ENCODE measurements at regions not wholly inside any gene's neighbourhood (a gene's known extent, or its start where the extent isn't known, plus 50 kb on each side); places are given as distances from the start of the nearest gene placed in this dataset.
"Not testable (repeated sequence)": the region's sequence is repeated elsewhere in the genome, so short reads cannot be mapped to it uniquely, and the experiment has no call there.

DNA sequence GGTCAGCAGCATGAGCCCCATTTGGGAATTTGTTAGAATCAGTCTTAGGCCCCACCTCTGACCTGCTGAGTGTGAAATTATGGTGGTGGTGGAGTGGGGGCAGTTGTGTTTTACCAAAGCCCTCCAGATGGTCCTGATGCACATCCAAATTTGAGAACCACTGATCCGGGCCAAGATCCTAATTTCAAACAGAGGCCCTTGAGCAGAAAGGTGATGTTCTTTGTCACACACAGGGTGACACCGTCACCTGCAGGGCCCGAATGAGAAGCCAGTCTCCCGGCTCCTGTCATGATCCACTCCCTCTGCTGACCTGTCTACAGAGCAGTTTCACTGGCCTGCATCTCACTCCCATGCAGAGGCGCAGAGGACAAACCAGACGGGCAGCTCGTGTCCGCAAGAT, 129.9 kb downstream of the TRIM43 start:
- DNase-seq (ENCODE audit: low spot score in 2 of 2) (no peak), ATAC-seq (replicated peaks; ENCODE audit: extremely low read depth, poor library complexity, severe bottlenecking) (no peak)
- peaks cover 5% of the 10 kb centered on the region for H3K27me3 Mint-ChIP-seq
- no peak overlapping the region for H3K4me3 Mint-ChIP-seq
- H3K9me3 Mint-ChIP-seq: no peaks in the 10 kb centered on the region
- H3K4me1 Mint-ChIP-seq: no peaks in the 10 kb centered on the region
- H3K27ac Mint-ChIP-seq (ENCODE audit: low read depth): no peak overlapping the region
- H3K36me3 Mint-ChIP-seq (ENCODE audit: insufficient read depth): no peaks in the 10 kb centered on the region

DNA sequence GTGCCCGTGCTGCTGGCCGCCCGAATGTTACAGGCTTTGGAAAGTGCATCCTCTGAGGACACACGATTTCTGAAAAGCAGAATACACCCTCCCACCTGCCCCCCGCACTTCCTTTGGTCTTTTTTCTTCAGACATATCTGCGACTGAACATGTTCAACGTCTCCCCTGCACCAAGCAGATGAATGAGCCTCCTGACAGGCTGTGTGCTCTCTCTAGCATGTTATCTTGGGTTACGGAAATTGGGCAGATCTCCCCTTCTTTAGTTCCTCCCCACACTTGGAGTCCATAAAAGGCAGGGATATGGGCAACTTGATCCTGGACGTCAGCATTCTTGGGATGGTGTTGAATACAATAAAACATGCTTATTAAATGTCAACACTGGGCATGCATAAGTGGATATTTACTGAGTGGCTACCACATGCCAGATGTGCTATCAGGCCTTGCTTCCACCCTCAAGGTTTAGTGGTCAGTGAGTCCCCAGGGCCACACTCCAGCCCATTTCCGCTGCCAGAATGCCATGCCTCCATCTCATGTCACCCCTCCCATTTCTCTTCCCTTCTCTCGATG, 130.4 kb downstream of the TRIM43 start:
- DNase-seq (ENCODE audit: low spot score in 2 of 2) (no peak), ATAC-seq (replicated peaks; ENCODE audit: extremely low read depth, poor library complexity, severe bottlenecking) (no peak)
- Mint-ChIP-seq H3K27ac (ENCODE audit: low read depth) (no peak overlapping the region), H3K4me3 (no peak overlapping the region), H3K36me3 (ENCODE audit: insufficient read depth) (no peaks in the 10 kb centered on the region), H3K4me1 (no peaks in the 10 kb centered on the region), H3K27me3 (peaks cover 10% of the 10 kb centered on the region), H3K9me3 (no peaks in the 10 kb centered on the region)

DNA sequence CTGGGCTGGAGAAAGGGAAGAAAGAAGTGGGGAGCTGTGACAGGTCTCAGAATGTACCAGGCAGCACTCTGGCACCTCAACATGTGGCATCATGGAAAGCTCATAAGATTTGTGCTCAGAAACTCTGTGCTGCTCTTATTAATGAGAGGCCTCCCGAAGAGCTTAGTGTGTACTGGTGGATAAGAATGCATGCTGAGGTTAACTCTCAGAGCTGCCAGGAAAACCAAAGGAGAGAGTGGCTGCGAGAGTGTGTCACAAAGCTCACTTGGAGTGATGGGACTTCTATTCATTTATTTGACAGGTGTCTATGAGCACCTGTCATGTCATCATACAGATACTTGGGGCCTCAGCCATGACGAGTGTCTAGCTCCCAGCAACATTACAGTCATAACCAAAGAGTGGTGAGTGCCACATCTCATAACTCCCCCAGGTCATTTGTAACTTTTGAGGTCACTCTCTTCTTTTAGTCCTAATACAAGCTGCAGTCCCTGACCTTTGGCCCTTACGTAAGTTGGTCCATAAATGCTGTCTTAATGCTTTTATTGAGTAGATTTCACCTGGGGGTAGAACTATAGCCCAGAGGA, 131.9 kb downstream of the TRIM43 start:
- H3K36me3 Mint-ChIP-seq (ENCODE audit: insufficient read depth); H3K9me3 Mint-ChIP-seq; H3K4me1 Mint-ChIP-seq; H3K27ac Mint-ChIP-seq (ENCODE audit: low read depth); ATAC-seq (replicated peaks; ENCODE audit: extremely low read depth, poor library complexity, severe bottlenecking); H3K4me3 Mint-ChIP-seq; DNase-seq (ENCODE audit: low spot score in 2 of 2): not testable (repeated sequence)
- H3K27me3 Mint-ChIP-seq: peaks cover 13% of the 10 kb centered on the region

DNA sequence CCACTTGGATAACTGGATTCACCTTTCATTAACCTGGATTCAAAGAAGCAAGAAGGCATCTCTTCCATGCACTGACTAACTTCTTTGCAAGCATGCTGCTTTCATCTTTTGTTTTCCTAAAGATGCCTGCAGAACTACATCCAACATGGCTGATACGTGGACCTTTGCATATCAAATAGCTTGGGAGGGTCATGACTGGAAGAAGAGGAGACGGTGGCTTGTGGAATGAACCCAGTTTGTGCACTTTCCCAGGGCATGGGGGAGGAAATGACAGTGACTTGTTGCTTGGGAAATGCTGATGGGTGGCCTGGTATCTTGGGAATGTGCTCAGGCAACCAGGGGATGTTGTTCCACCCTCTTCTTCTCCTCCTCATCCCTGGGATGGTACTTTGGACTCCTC, 133.4 kb downstream of the TRIM43 start:
- H3K27ac Mint-ChIP-seq (ENCODE audit: low read depth); H3K36me3 Mint-ChIP-seq (ENCODE audit: insufficient read depth); H3K4me1 Mint-ChIP-seq; H3K4me3 Mint-ChIP-seq; H3K9me3 Mint-ChIP-seq; ATAC-seq (replicated peaks; ENCODE audit: extremely low read depth, poor library complexity, severe bottlenecking); DNase-seq (ENCODE audit: low spot score in 2 of 2): not testable (repeated sequence)
- H3K27me3 Mint-ChIP-seq: peaks cover 23% of the 10 kb centered on the region

DNA sequence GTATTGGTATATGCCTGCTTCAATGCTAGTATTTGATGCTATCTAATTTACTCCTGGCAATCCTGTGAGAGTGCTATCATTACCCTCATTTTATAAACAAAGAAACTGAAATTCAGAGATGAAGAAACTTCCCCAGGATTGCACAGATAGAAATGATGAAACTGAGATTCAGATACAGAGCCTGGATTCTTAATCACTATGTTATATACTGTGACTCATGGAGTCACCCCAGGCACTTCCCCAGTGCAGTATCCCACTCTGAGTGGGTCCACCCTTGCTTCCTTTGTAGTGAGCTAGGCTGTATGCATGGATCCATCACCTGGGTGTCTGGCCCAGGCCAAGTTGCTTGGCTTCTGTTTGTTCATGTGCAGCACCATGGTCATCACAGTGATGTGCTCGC, 133.9 kb downstream of the TRIM43 start:
- not testable (repeated sequence) for H3K4me3 Mint-ChIP-seq; H3K4me1 Mint-ChIP-seq; DNase-seq (ENCODE audit: low spot score in 2 of 2); H3K9me3 Mint-ChIP-seq; H3K36me3 Mint-ChIP-seq (ENCODE audit: insufficient read depth); ATAC-seq (replicated peaks; ENCODE audit: extremely low read depth, poor library complexity, severe bottlenecking); H3K27ac Mint-ChIP-seq (ENCODE audit: low read depth)
- peaks cover 23% of the 10 kb centered on the region for H3K27me3 Mint-ChIP-seq

DNA sequence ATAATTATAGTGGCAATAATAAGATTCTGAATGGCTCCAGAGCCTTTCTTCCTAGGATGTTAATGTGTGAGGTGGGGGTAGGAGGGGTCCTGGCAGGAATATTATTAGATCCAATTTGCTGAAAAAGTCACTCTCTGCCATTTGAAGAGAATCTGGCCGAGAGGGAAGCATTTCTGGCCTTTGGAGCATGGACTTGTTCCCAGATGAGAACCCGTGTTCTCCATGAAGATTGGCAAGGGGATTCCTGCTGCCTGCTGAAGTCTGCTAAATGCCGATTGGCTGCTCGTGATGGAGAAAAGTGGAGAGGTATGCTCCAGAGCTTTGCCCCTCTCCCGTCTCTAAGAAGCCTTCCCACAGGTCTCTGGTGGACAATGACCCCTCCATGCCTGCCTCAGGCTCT, 135.6 kb downstream of the TRIM43 start:
- DNase-seq (ENCODE audit: low spot score in 2 of 2); H3K4me3 Mint-ChIP-seq; H3K9me3 Mint-ChIP-seq; H3K4me1 Mint-ChIP-seq; H3K36me3 Mint-ChIP-seq (ENCODE audit: insufficient read depth); ATAC-seq (replicated peaks; ENCODE audit: extremely low read depth, poor library complexity, severe bottlenecking); H3K27ac Mint-ChIP-seq (ENCODE audit: low read depth): not testable (repeated sequence)
- H3K27me3 Mint-ChIP-seq: peaks cover 23% of the 10 kb centered on the region

DNA sequence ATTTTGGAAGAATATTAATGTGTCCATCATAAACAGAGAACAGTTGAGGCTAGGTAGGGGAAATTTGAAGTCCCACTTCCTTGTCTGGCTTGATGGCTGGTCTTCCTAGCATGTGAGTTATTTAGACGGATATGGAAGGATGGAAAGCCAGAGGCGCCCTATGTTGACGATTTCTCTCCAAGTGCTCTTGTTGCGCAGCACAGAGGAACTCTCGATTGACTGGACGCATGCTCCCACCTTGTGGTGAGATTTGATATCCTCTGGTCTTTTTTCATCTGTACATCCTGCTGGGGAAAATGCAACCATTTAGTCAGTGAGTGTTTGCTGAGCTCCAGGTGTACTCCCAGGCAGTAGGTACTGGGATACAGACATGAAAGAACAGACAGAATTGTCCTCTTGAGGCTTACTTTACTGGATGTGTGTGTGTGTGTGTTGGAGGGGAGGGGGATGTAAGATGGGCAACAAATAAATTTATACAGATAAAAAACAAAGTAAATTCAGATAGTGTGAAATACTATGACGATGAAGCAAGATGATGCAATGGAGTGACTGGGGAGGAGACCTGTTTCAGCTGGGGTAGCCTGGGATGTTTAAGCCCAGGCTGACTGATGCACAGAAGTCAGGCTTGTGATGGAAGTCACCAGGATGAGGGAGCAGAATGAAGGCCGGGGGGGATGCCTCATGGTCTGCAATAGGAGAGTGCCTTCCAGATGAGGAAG, 137.2 kb downstream of the TRIM43 start:
- no peaks in the 10 kb centered on the region for H3K36me3 Mint-ChIP-seq (ENCODE audit: insufficient read depth)
- H3K27me3 Mint-ChIP-seq: peaks cover 40% of the 10 kb centered on the region
- ATAC-seq (replicated peaks; ENCODE audit: extremely low read depth, poor library complexity, severe bottlenecking) (no peak), DNase-seq (ENCODE audit: low spot score in 2 of 2) (no peak)
- H3K4me3 Mint-ChIP-seq: no peak overlapping the region
- H3K4me1 Mint-ChIP-seq: no peaks in the 10 kb centered on the region
- H3K27ac Mint-ChIP-seq (ENCODE audit: low read depth): no peak overlapping the region
- no peaks in the 10 kb centered on the region for H3K9me3 Mint-ChIP-seq

DNA sequence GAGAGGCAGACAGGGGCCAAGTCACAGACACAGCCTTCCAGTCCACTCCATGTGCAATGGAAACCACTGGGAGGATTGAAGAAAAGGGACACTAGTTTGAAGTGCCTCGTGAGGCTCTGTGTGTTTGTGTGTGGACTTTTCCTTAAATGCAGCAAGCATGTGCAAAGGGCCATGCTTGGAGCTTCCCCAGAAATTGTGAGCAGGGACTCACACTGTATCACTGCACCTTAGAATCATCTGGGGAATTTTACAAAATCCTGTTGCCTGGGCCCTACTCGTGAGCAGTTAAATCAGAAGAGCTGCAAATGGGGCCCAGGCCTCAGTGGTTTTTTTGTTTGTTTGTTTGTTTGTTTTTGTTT, 137.8 kb downstream of the TRIM43 start:
- Mint-ChIP-seq H3K4me1 (no peaks in the 10 kb centered on the region), H3K36me3 (ENCODE audit: insufficient read depth) (no peaks in the 10 kb centered on the region)
- no peak for ATAC-seq (replicated peaks; ENCODE audit: extremely low read depth, poor library complexity, severe bottlenecking)

DNA sequence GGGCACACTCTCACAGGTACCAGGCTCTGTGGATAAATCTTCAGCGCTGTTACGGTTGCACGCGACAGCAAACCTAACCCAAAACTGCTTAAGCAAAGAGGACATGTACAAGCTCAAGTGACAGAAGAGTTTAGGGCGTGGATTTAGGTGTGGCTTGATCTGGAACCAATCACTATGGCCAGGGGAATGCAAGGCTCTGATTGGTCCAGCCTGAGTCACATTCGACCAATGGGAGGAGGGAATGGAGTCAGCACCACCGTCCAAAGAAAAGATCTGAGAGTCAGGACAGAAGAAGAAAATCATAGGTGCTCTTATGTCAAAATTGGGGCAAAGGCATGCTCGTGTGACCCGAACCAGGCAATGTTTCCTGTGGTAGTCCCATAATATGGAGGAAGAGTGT, 139.0 kb downstream of the TRIM43 start:
- Mint-ChIP-seq H3K9me3 (no peaks in the 10 kb centered on the region), H3K27me3 (peaks cover 57% of the 10 kb centered on the region), H3K4me3 (no peak overlapping the region), H3K27ac (ENCODE audit: low read depth) (no peak overlapping the region), H3K36me3 (ENCODE audit: insufficient read depth) (no peaks in the 10 kb centered on the region), H3K4me1 (no peaks in the 10 kb centered on the region)
- DNase-seq (ENCODE audit: low spot score in 2 of 2) (no peak), ATAC-seq (replicated peaks; ENCODE audit: extremely low read depth, poor library complexity, severe bottlenecking) (no peak)

More for the DNA sequence above, 137.8 kb downstream of the TRIM43 start:
- no peaks in the 10 kb centered on the region for H3K9me3 Mint-ChIP-seq
- peaks cover 45% of the 10 kb centered on the region for H3K27me3 Mint-ChIP-seq
- DNase-seq (ENCODE audit: low spot score in 2 of 2): no peak
- H3K4me3 Mint-ChIP-seq: no peak overlapping the region
- H3K27ac Mint-ChIP-seq (ENCODE audit: low read depth): no peak overlapping the region

DNA sequence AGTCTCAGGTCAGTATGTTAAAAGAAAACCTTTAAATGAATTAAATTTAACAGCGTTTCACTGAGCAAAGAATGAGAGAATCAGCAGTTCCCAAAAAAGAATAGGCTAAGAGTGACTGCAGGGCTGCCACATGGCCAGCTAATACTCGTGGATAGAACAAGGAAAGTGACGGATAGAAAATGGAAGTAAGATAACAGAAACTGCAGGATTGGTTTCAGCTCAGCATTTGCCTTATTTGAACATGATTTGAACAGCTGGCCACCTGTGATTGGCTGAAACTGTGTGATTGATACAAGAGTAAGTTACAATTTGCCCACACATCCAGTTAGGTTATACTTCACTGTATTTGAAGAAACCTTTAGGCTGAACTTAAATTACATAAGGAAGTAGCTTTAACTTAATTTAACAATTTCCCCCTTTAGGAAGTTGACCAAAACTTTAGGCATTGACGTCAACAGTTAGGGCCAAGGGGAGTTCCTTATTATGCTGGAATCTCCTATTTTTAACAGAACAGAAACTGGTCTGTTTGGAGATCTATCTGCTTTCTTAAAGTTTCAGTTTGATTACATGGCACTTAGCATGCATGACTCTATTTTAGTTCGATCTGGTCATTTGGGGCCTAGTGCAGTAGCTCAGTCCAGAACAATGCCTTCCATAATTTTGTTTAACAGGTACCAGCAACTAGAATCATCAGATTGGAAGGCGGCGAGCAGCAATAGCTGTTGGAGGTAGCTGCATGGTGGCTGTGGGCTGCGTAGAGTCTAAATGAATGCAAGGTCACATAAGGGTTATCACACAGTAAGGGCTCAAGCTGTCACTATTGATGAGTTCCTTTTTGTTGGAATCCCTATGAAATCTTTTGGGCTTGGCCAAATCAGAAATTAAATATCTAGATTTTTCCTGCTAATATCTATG, 143.4 kb downstream of the TRIM43 start:
- H3K36me3 Mint-ChIP-seq (ENCODE audit: insufficient read depth): no peaks in the 10 kb centered on the region
- DNase-seq (ENCODE audit: low spot score in 2 of 2): no peak
- no peaks in the 10 kb centered on the region for H3K9me3 Mint-ChIP-seq
- H3K4me1 Mint-ChIP-seq: no peaks in the 10 kb centered on the region
- peaks cover 73% of the 10 kb centered on the region for H3K27me3 Mint-ChIP-seq
- H3K27ac Mint-ChIP-seq (ENCODE audit: low read depth): no peak overlapping the region
- H3K4me3 Mint-ChIP-seq: no peak overlapping the region
- no peak for ATAC-seq (replicated peaks; ENCODE audit: extremely low read depth, poor library complexity, severe bottlenecking)

DNA sequence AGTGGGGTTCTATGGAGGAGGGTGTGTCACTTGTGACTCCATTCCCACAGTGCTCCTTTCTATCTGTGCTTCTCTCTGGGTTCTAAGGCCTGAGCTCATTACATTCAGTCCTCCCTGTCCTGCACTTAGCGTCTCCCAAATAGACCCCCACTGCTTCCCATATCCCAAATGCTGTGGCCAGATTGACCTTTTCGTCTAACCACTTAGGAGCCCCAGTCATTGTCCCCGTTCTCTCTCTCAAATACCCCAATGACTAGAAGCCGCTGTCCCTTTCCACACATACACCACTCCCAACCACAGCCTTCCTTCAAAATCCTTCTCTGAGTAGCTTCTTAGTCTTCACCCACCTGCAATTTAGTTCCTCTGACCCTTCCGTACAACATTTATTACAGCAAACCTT, 146.5 kb downstream of the TRIM43 start:
- H3K4me3 Mint-ChIP-seq: no peak overlapping the region
- no peak for ATAC-seq (replicated peaks; ENCODE audit: extremely low read depth, poor library complexity, severe bottlenecking)
- no peak for DNase-seq (ENCODE audit: low spot score in 2 of 2)
- no peaks in the 10 kb centered on the region for H3K4me1 Mint-ChIP-seq
- H3K27me3 Mint-ChIP-seq: peaks cover 87% of the 10 kb centered on the region
- H3K9me3 Mint-ChIP-seq: no peaks in the 10 kb centered on the region
- peaks cover 2% of the 10 kb centered on the region for H3K36me3 Mint-ChIP-seq (ENCODE audit: insufficient read depth)
- H3K27ac Mint-ChIP-seq (ENCODE audit: low read depth): no peak overlapping the region

DNA sequence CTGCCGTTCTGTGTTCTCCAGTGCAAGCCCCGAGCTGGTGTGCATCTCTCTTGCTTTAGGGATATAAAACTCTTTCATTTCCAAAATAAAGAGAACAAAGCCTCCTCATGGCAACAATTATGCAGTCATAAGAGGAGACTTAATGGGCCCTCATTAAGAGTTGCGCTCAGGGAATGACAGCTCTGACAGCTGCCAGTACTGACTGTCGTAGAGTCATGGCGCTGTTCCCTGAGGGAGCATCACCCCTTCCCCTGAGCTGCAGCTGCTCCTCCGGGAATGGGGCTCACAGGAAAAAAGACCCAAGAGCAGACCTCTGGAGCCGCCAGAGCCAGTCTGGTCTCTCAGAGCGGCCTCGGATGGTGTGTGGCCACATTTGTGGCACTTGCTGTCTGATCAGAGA, 160.3 kb downstream of the TRIM43 start:
- not testable (repeated sequence) for DNase-seq (ENCODE audit: low spot score in 2 of 2); ATAC-seq (replicated peaks; ENCODE audit: extremely low read depth, poor library complexity, severe bottlenecking); H3K4me3 Mint-ChIP-seq; H3K9me3 Mint-ChIP-seq; H3K36me3 Mint-ChIP-seq (ENCODE audit: insufficient read depth); H3K4me1 Mint-ChIP-seq; H3K27ac Mint-ChIP-seq (ENCODE audit: low read depth)
- peaks cover 24% of the 10 kb centered on the region for H3K27me3 Mint-ChIP-seq

Data from central memory CD8-positive, alpha-beta T cell (primary cell).